HG03060 (cell line): ENCODE measurements at regions not wholly inside any gene's neighbourhood (a gene's known extent, or its start where the extent isn't known, plus 50 kb on each side); places are given as distances from the start of the nearest gene placed in this dataset.

Experiments
- ATAC-seq: cut with Tn5 transposase; IDR thresholded peaks from one replicate; pipeline ENCODE4 v1.9.1; 2021; ENCODE audit warnings: low read depth, moderate number of reproducible peaks; ENCODE audit not compliant: unreplicated experiment

GRCh38 chr10:78706726-78707540 lies 361.8 kb upstream of the ZMIZ1 start:
- no peak for ATAC-seq

- no peak for ATAC-seq
Measured at GRCh38 chr10:78707745-78708144, 361.0 kb upstream of the ZMIZ1 start.

- ATAC-seq: no peak
Measured at GRCh38 chr10:78712147-78712546, 356.6 kb upstream of the ZMIZ1 start.

- no peak for ATAC-seq
Measured at GRCh38 chr10:78713659-78714058, 355.1 kb upstream of the ZMIZ1 start.

GRCh38 chr10:78714225-78714624 lies 354.5 kb upstream of the ZMIZ1 start:
- ATAC-seq: no peak

GRCh38 chr10:78715435-78715834 lies 353.3 kb upstream of the ZMIZ1 start:
- ATAC-seq: no peak

GRCh38 chr10:78716043-78716660 lies 352.6 kb upstream of the ZMIZ1 start:
- ATAC-seq: no peak

- no peak for ATAC-seq
Measured at GRCh38 chr10:78717200-78717599, 351.6 kb upstream of the ZMIZ1 start.

- ATAC-seq: no peak
Measured at GRCh38 chr10:78718032-78718572, 350.7 kb upstream of the ZMIZ1 start.

GRCh38 chr10:78719276-78719675 lies 349.5 kb upstream of the ZMIZ1 start:
- no peak for ATAC-seq

GRCh38 chr10:78720091-78720490 lies 348.7 kb upstream of the ZMIZ1 start:
- no peak for ATAC-seq

GRCh38 chr10:78721231-78721630 lies 347.5 kb upstream of the ZMIZ1 start:
- ATAC-seq: no peak

- ATAC-seq: no peak
Measured at GRCh38 chr10:78724846-78725245, 343.9 kb upstream of the ZMIZ1 start.

- ATAC-seq: no peak
Measured at GRCh38 chr10:78726171-78726570, 342.6 kb upstream of the ZMIZ1 start.

- ATAC-seq: no peak
Measured at GRCh38 chr10:78727251-78727650, 341.5 kb upstream of the ZMIZ1 start.

GRCh38 chr10:78727728-78728127 lies 341.0 kb upstream of the ZMIZ1 start:
- ATAC-seq: no peak

GRCh38 chr10:78728176-78728575 lies 340.6 kb upstream of the ZMIZ1 start:
- no peak for ATAC-seq

- ATAC-seq: no peak
Measured at GRCh38 chr10:78729366-78729765, 339.4 kb upstream of the ZMIZ1 start.

- ATAC-seq: no peak
Measured at GRCh38 chr10:78729800-78730199, 339.0 kb upstream of the ZMIZ1 start.

- no peak for ATAC-seq
Measured at GRCh38 chr10:78730754-78731153, 338.0 kb upstream of the ZMIZ1 start.

- ATAC-seq: no peak
Measured at GRCh38 chr10:78731675-78732074, 337.1 kb upstream of the ZMIZ1 start.

GRCh38 chr10:78732381-78732780 lies 336.4 kb upstream of the ZMIZ1 start:
- ATAC-seq: no peak
